LNCaP clone FGC (cell line): ENCODE measurements at regions not wholly inside any gene's neighbourhood (a gene's known extent, or its start where the extent isn't known, plus 50 kb on each side); places are given as distances from the start of the nearest gene placed in this dataset.
"Not testable (repeated sequence)": the region's sequence is repeated elsewhere in the genome, so short reads cannot be mapped to it uniquely, and the experiment has no call there.

Source experiments
- DNase-seq: peaks from one replicate; pipeline ENCODE4 v3.0.0-alpha.2; 2011; ENCODE audit warnings: low read depth
- H3K4me3 ChIP-seq: 2 replicates; pipeline ENCODE4 v1.5.1; 2011; ENCODE audit warnings: mild to moderate bottlenecking, low read depth, low read length, control low read depth
- CTCF ChIP-seq: IDR thresholded peaks from 2 replicates; pipeline ENCODE4 v1.5.1; 2012; ENCODE audit warnings: mild to moderate bottlenecking; ENCODE audit not compliant: control insufficient read depth, insufficient read depth; ENCODE audit errors: extremely low read depth

GRCh38 chr13:87952377-87952776 is 281.2 kb downstream of the SLITRK5 start:
- TF ChIP-seq CTCF = no peak
- no peak for DNase-seq

GRCh38 chr13:87953381-87953780 is 282.2 kb downstream of the SLITRK5 start:
- no peak for TF ChIP-seq CTCF
- no peak overlapping the region for H3K4me3 ChIP-seq
- DNase-seq = no peak

More at GRCh38 chr13:87952377-87952776, 281.2 kb downstream of the SLITRK5 start:
- H3K4me3 ChIP-seq = no peak overlapping the region

GRCh38 chr13:87954091-87954490 is 282.9 kb downstream of the SLITRK5 start:
- DNase-seq = no peak
- TF ChIP-seq CTCF = no peak

GRCh38 chr13:87961546-87961945 is 290.4 kb downstream of the SLITRK5 start:
- no peak for TF ChIP-seq CTCF
- no peak for DNase-seq

More at GRCh38 chr13:87954091-87954490, 282.9 kb downstream of the SLITRK5 start:
- no peak overlapping the region for H3K4me3 ChIP-seq

GRCh38 chr13:87972568-87972967 is 301.4 kb downstream of the SLITRK5 start:
- DNase-seq = no peak
- no peak for TF ChIP-seq CTCF
- H3K4me3 ChIP-seq = no peak overlapping the region

More at GRCh38 chr13:87961546-87961945, 290.4 kb downstream of the SLITRK5 start:
- H3K4me3 ChIP-seq = no peak overlapping the region

GRCh38 chr13:87975035-87975434 is 303.9 kb downstream of the SLITRK5 start:
- no peak for TF ChIP-seq CTCF
- H3K4me3 ChIP-seq = no peak overlapping the region
- DNase-seq = no peak

- DNase-seq, H3K4me3 ChIP-seq: not testable (repeated sequence)
Observed at GRCh38 chr13:87976650-87977049, 305.5 kb downstream of the SLITRK5 start.

- H3K4me3 ChIP-seq = no peak overlapping the region
- DNase-seq = no peak
- TF ChIP-seq CTCF = no peak
Observed at GRCh38 chr13:87981416-87981815, 310.2 kb downstream of the SLITRK5 start.
